Esophagus muscularis mucosa (tissue), 3 donors: ENCODE measurements at regions not wholly inside any gene's neighbourhood (a gene's known extent, or its start where the extent isn't known, plus 50 kb on each side); places are given as distances from the start of the nearest gene placed in this dataset.

ENCODE experiments used
- CTCF ChIP-seq, 3 experiments: fragments of 200-600 bp in 2 of 3; fragments of 450-650 bp in 1 of 3; sonication (generic) in 2 of 3; IDR thresholded peaks; one replicate each; pipeline ENCODE4 v1.5.1; 2017 to 2019; ENCODE audit warnings: antibody characterized with exemption in 3 of 3, mild to moderate bottlenecking in 2 of 3, moderate library complexity in 1 of 3
- POLR2AphosphoS5 ChIP-seq, 2 donors: sonication (generic); formaldehyde crosslinking; IDR thresholded peaks; one replicate each; pipeline ENCODE4 v1.6.1; 2017; ENCODE audit warnings: antibody characterized with exemption in 2 of 2

DNA sequence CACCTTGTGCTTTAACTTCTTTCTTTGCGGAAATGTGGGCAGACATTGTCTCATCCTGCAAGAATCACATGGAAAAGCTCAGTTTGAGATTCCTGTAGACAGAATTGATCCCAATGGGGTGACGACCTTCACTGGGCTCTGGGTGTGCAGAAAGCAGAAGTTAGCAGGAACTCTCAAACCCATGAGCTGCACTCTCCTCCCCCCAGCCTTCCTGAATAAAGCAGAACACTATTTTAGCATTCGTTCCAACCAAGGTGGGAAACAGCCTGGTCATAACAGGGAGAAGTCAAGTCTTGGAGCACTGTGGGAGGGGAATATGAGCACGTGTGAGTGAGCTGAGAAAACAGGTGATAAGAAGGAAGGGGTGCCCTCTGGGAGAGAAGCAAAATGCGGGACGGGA, 87.4 kb upstream of the FER start:
- TF ChIP-seq CTCF (IDR thresholded peaks at IDR 0.05), result no peak
- no peak for TF ChIP-seq POLR2AphosphoS5 (IDR thresholded peaks at IDR 0.05)
